GM19468 (cell line): ENCODE measurements at regions not wholly inside any gene's neighbourhood (a gene's known extent, or its start where the extent isn't known, plus 50 kb on each side); places are given as distances from the start of the nearest gene placed in this dataset.

Experiments used
- ATAC-seq: cut with Tn5 transposase; IDR thresholded peaks from one replicate; pipeline ENCODE4 v1.9.1; 2021; ENCODE audit warnings: mild to moderate bottlenecking, moderate library complexity, moderate number of reproducible peaks; ENCODE audit not compliant: unreplicated experiment; ENCODE audit errors: extremely low read depth

DNA sequence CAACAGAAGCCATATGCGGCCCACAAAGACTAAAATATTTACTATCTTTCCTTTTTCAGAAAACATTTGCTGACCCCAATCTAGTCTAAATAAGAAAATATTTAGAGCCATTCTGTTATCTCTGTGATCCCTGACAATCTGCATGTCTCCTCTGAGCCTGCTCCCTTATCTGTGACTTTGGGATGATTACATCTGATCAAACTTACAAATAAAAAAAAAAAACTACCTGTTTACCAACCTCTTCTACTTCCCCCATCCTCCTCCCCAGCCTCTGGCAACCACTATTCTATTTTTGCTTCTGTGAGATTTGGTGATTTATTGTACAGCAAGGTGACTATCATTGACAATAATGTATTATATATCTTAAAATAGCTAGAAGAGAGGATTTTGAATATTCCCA lies 176.3 kb upstream of the CD180 start:
- no peak for ATAC-seq

DNA sequence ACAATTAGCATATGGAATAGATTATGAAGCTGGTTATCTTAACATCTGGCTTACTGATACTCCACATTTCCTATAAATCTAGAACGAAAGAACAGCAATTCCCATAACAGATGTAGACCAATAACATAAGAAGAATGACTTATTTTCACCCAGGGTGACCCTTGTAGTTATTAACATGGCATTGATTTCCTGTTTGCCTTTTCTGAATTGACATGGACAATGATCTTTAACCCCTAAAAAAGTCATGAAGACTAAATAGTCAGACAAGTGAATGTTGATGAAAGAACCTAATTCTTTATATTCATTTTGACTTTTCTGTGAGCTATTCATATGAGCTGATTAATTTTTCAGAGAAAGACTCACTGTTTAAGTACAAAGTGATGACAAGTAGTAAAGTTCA lies 175.3 kb upstream of the CD180 start:
- ATAC-seq, result no peak

DNA sequence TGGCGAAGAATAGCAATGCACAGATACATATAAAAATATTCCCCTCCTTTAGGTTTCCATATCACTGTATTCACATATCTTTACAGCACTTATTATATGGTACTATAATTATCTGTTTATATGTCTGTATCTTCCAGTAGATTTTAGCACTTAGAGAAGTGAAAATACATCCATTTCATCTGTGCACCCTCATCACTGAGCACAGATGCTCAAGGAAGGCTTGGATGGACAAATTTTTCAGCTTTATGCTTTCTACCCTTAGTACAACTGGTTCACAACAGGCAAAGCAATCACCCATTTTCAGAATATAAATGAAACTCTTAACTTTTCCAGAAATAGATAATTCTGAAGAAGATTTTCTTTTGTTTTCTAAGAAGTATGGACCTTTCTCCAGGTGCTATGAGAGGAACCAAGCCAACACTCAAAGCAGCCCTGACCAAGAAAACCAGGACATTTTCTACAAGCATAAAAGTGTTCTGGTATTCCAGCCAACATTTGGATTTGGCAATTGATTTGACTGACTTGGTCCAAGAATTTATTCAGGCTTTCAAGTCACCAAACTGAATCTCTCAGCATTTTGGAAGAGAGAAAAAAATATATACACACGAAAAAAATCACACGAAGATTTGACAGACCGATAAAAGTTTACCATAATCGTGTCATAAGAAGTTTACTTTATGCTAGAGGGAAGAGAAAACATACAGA lies 170.2 kb upstream of the CD180 start:
- ATAC-seq, result no peak

DNA sequence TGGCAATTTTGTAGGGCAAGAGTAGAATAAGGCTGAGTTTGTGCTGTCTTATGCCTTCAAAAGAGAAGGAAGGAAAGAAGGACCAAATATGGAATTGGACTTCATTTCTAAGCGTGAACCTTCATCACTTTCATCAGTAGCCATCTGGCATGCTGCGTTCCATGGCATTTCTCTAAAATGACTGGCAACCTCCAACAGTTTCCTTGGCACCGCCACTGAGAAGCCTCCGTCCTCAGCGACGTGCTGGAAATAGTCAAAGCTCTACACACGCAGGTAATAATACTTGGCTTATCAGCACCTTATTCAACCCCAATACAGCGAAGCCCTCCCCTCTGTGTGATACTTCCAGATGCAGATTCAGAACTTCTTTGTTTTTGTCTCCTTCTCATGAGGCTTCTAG lies 169.7 kb upstream of the CD180 start:
- no peak for ATAC-seq

DNA sequence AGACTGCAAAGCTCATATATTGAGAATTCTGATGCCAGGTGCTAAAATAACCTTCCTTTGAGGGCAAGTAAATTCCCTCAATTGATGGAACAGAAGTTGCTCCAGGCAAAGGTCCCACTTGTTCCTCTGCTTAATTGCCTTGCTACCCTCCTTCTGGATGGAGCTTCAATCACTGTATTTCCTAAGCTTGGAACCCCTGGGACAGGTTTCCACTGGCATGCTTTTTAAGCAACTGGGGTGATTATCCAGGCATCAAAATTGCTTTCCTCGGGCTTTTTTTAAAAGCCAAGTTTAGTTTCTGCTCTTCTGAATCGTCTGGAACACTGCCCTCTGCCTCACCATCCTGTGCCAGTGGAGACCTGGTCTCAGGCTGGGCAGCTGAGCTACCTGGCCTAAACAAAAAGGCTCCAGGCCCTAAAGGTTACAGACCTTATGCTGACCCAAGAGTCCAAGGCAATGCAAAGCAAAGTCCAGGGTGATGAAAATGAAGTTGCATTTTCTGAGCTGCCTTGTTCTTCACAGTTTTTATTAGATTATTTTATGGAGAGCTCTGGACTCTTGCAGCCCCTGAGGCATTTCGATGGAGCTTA lies 167.9 kb upstream of the CD180 start:
- no peak for ATAC-seq

DNA sequence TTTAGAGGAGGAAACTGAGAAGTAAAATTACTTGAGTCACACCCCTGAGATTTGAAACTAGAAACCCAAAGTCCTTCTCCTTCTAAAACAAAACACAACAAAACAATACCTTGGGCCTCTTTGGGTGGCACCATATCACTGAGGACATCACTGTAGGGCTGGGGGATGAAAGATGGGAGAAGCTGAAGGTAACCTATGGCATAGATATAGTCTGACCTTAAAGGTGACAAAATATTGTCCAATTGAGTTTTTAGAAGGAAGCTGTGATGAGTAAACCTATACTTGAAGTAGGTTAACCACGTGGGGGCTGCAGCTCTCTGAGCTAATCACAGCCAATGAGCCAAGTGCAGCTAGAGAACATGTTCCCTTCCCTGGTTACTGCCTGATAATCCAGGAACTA lies 167.4 kb upstream of the CD180 start:
- no peak for ATAC-seq

DNA sequence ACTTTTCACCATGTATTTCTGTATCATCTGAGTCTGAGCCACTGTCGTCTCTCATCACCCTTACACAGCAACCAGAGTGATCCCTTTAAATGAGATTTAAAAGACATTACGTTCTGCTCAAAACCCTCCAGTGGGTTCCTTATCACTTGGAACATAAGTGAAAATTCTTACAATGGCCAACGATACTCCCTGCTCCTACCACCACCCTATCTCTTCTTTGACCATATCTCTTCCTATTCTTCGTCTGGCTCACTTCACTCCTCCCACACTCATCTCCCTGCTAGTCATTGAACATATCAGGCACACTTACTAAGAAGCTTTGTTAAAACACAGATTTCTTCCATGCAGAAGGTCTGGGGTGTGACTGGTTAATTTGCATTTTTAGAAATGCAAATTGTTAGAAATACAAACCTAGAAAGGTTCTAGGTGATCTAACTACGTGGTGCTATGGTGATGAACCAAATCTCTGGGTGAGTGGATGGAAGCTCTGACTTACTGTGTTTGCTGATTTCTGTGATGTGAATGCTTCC lies 166.6 kb upstream of the CD180 start:
- no peak for ATAC-seq

DNA sequence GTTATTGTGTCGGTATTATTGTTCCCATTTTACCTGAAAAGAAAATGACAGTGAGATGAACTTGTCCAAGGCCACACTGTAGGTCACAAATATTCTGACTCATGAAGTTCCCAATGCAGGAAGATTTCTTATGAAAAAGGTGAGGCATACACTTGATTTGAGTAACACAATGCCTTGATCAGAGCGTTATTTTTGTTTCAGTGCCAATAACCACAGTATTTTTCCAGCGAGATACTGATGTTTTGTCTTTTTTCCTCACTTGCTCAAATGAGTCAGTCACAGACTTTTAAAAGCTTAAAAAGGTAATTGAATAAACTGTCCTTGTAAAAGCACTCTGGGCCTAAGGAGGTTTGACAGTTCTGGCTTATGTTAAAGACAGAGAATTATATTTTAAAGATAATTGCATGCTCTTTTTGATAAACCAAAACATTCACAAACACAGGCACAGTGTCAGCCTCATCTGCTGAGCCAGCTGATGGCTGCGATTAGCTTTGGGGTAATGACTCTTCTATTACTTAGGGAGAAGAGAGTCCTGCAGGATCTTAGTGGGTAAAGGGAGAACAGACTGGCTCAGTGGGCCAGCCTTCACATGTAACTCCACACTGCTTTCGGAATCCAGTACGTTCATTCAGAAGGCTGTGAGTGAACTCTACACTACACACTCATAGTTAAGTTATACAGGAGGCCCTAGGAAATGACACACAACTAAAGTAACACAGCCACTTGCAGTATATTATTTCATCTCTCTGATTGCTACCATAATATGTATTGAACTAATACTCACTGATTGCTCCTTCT lies 165.5 kb upstream of the CD180 start:
- no peak for ATAC-seq

DNA sequence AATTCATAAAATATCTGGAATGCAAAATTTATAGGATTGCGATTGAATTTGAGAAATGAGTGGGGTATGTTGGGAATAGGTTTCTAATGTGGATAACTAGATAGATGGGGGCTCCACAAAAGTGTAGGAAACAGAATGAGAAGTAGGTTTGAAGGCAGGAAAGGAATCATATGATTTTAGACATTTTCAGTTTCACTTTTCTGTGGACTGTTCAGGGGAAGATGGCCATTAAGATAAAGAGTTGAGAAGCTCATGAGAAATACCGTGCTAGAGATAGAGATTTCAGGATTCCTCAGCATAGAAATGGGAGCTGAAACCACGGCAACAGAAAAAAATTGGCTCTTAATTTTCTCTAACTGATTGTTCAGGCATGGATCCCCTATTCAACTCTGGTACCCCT lies 163.4 kb upstream of the CD180 start:
- ATAC-seq, result no peak

DNA sequence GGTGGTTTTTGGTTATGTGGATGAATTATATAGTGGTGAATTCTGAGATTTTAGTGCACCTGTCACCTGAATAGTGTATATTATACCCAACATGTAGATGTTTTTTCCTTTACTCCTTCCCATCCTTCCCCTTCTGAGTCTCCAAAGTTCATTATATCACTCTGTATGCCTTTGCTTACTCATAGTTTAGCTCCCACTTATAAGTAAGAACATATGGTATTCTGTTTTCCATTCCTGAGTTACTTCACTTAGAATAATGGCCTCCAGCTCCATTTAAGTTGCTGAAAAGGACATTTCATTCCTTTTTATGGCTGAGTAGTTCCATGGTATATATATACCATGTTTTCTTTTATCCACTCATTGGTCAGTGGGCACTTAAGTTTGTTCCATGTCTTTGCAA lies 161.6 kb upstream of the CD180 start:
- ATAC-seq, result no peak

DNA sequence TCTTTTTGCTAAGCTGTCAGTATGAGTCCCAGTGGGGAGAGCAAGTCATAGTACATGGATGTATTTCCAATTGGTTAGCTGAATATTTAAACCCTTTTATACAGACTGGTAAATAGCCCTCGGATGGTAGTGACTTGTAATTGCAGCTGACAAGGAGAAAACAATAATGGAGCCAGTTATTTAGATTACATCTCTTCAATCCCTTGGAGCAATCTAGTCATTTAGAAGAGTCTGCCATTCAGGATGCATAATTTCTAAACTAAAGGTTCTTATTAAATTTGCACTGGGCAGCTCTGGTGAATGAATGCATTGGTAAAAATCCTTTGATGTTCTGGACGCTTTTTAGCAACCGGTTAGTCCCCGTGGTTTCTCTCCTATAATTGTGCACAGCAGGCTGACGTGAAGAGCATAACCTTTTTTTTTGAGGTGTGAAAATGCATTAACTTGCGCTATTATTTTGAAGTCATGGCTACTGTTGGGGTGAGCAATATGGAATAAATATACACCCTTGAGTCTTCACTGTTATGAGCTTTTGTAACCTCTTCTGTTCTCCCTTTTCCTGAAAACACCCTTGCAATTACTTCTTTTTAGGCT lies 158.6 kb upstream of the CD180 start:
- ATAC-seq, result no peak

DNA sequence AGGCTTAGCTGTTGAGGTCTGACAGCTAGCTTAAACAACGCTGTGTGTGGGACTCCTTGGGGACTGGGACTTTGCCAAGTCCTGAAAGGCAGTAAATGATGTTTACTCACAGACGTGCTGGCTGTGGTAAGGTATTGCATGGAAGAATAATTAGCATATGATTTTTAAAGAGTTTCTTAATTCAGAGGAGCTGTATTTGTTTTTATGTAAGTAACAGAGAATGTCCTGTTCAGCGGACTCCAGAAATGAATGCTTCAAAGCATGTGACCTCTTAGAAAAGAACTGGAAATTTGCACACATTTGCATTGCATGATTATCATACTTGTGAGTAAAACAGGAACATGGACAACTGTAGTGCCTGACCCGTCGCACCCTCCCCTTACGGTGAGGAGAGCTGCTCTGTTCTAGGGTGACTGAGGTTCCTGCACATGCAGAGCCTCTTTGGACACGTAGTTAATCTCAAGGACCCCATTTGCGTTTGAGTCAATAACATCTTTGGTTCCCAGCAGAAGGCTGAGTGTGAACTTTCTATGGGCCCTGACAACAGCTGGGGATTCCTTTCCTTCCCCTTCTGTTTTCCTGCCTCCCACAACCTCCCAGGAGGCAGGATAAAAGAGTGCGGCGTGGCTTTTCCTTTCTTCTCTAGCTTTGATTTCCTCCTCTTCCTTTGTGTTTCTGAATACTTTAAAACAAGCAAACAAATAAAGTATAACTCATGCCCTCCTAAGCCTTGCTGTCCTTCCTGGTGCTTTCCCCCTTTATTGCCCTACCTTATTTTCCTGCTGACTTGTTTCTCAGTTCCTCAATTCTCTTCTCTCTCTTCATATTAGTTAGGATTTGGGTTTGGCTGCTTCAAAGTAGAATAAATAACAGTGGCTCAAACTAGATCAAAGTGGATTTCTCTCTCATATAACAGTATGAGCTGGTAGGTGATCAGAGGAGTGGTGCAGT lies 157.2 kb upstream of the CD180 start:
- ATAC-seq, result no peak

DNA sequence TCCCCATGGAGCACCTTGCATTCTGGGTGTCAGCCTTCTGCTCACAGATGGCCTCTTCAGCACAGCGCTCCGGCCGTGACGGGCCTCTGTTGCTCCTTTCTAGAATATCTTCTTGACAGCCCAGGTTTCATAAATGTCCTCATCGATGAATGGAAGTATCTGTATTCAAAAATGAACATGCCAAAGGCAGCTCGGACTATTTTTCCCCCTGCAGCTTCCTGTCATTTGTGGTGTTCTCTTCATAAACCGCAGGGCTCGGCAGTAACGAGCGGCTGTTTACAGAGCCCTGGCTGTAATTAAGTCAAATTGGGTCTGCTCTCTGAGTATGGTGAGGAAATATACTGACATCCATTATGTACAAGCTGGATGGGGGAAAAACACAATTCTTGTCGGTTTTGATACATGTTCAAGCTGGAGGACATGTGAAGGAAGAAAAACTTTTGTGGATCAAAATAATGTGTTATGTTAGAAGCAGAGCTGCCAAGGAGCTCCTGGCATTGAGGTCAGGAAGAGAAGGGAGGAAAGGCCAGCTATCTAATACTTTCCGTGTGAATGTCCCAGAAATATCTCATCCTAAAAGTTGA lies 154.1 kb upstream of the CD180 start:
- no peak for ATAC-seq

DNA sequence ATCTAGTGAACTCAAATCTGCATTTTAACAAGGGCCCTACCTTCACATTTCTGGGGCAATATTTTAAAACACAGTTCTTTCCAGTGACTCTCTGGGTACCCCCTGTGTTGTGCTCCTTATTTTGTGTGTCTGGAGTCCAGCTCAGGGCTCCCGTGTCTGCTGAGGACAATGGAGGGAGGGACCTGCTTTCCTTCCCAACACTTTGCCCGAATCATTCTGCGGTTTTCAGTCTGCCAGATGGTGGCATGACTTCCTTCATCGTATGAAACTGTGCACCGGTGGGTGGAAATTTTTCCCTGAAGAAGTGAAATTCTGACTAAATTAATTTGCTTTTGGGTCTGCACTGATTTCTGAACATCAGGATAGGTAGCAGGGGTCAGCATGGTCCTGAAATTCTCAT lies 153.6 kb upstream of the CD180 start:
- ATAC-seq, result no peak

DNA sequence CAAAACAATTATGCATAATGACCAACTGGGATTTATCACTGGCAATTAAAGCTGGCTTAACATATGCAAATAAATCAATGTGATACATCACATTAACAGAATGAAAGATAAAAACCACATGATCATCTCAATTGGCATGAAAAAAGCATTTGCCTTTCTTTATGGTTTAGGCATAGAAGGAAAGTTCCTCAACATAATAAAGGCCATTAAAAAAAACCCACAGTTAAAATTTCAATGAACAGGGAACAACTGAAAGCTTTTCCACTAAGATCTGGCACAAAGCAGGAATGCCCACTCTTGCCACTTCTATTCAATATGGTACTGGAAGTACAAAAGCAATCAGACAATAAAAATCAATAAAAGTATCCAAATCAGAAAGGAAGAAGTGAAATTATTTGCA lies 151.2 kb upstream of the CD180 start:
- no peak for ATAC-seq

DNA sequence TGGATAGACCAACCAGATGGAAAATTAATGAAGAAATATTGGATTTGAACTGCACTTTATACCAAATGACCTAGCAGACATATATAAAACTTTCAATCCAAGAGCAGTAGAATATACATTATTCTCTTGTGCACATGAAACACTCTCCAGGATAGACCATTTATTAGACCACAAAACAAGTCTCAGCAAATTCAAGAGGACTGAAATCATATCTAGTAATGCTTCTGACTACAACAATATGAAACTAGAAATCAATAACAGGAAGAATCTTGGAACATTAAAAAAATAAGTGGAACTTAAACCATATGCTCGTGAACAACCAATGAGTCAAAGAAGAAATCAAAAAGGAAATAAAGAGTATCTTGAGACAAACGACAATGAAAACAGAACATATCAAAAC lies 150.0 kb upstream of the CD180 start:
- ATAC-seq, result no peak

DNA sequence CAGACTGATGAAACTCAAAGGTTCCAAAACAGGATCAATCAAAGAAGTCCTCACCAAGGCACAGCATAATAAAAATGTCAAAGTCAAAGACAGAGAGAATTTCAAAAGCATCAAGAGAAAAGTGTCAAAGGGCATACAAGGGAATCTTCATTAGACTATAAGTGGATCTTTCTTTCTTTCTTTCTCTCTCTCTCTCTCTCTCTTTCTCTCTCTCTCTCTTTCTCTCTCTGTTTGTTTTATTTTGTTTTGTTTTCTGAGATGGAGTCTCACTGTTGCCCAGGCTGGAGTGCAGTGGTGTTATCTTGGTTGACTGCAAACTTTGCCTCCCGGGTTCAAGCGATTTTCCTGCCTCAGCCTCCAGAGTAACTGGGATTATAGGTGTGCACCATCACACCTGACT lies 148.3 kb upstream of the CD180 start:
- no peak for ATAC-seq

DNA sequence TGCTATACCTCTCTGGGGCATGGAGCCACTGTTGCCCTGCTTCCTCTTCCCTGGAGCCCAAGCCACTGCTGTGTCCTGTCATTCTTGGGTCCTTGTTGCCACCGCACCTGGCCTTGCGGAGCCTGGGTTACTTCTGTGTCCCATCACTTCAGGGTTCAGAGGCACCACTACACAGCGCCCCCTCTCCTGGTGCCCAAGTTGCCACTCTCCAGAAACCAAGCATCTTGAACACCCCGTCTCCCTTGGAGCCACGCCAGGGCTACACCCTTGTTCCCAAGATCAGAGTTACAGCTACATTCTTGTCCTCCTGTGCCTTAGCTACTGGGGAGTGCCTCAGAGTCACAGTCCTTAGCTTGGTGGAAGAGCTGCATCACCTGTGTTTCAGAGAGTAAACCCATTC lies 147.2 kb upstream of the CD180 start:
- ATAC-seq, result no peak

DNA sequence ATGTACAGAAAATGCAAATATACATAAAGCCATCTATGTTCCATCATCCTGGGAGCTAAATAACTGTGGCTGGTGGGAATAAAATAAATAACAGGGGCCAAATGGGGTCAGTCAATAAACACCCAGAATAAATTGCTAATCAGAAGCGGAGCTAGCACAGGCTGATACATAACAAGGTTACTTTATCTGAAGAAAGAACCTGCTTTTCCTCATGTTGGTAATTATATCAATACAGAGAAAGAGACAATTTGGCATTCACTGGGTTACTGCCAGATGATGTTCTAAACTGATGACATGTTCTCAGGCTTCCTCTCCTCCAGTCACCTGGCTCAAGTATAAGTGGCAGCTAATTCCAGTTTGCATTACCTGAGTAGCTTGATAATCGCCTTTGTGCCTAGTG lies 144.9 kb upstream of the CD180 start:
- ATAC-seq, result no peak
